Mesendoderm (in vitro differentiated cells): ENCODE measurements at regions not wholly inside any gene's neighbourhood (a gene's known extent, or its start where the extent isn't known, plus 50 kb on each side); places are given as distances from the start of the nearest gene placed in this dataset.
A peak's percentile ranks its signal among the peaks of the same experiment; 100 is the strongest.

ENCODE experiments used
- DNase-seq: peaks from one replicate; pipeline ENCODE4 v3.0.0; 2013
- H2AK5ac ChIP-seq: 2 replicates; pipeline ENCODE4 v1.6.1; 2013; ENCODE audit warnings: low read length, inconsistent platforms
- H2BK120ac ChIP-seq: 2 replicates; pipeline ENCODE4 v1.6.1; 2013; ENCODE audit warnings: low read depth, mild to moderate bottlenecking, low read length, moderate library complexity, mixed read lengths
- H2BK15ac ChIP-seq: replicated peaks from 2 replicates; pipeline ENCODE4 v1.6.1; 2013; ENCODE audit warnings: low read depth, mild to moderate bottlenecking, moderate library complexity
- H2BK5ac ChIP-seq: 2 replicates; pipeline ENCODE4 v1.6.1; 2013; ENCODE audit warnings: low read length, inconsistent platforms
- H3K18ac ChIP-seq: 2 replicates; pipeline ENCODE4 v1.6.1; 2013; ENCODE audit warnings: mild to moderate bottlenecking, low read length, mixed read lengths
- H3K23ac ChIP-seq: one replicate; pipeline ENCODE4 v1.6.1; 2013; ENCODE audit warnings: low read length
- H3K27ac ChIP-seq: 2 replicates; pipeline ENCODE4 v1.5.1; 2013; ENCODE audit warnings: low read depth, mild to moderate bottlenecking, inconsistent platforms, low read length, moderate library complexity
- H3K27me3 ChIP-seq: 2 replicates; pipeline ENCODE4 v1.6.1; 2013; ENCODE audit warnings: low read length, control low read depth, mild to moderate bottlenecking, inconsistent platforms; ENCODE audit not compliant: insufficient read depth, poor library complexity
- H3K36me3 ChIP-seq: 2 replicates; pipeline ENCODE4 v1.6.1; 2013; ENCODE audit warnings: low read length, inconsistent platforms; ENCODE audit not compliant: control insufficient read depth, insufficient read depth
- H3K4ac ChIP-seq: one replicate; pipeline ENCODE4 v1.6.1; 2013; ENCODE audit warnings: low read depth, mild to moderate bottlenecking, low read length, moderate library complexity
- H3K4me1 ChIP-seq: 2 replicates; pipeline ENCODE4 v1.6.1; 2013; ENCODE audit warnings: low read depth, low read length, inconsistent platforms; ENCODE audit not compliant: control insufficient read depth
- H3K4me2 ChIP-seq: 2 replicates; pipeline ENCODE4 v1.6.1; 2013; ENCODE audit warnings: low read length
- H3K4me3 ChIP-seq: 2 replicates; pipeline ENCODE4 v1.5.1; 2013; ENCODE audit warnings: mild to moderate bottlenecking, low read length
- H3K56ac ChIP-seq: one replicate; pipeline ENCODE4 v1.6.1; 2013; ENCODE audit warnings: low read length
- H3K79me1 ChIP-seq: 2 replicates; pipeline ENCODE4 v1.6.1; 2013; ENCODE audit warnings: low read length, inconsistent platforms
- H3K79me2 ChIP-seq: 2 replicates; pipeline ENCODE4 v1.6.1; 2013; ENCODE audit warnings: mild to moderate bottlenecking, low read length; ENCODE audit not compliant: control insufficient read depth, insufficient read depth
- H3K9ac ChIP-seq: 2 replicates; pipeline ENCODE4 v1.6.1; 2013; ENCODE audit warnings: low read length, inconsistent platforms
- H4K5ac ChIP-seq: one replicate; pipeline ENCODE4 v1.6.1; 2013; ENCODE audit warnings: low read length
- H4K8ac ChIP-seq: one replicate; pipeline ENCODE4 v1.6.1; 2013; ENCODE audit warnings: low read depth, mild to moderate bottlenecking, control low read depth, low read length, moderate library complexity
- WGBS: extraction: QIAGEN DNeasy Blood & Tissue Kit; methylation state at CpG from one replicate; pipeline ENCODE4 v1.1.7; 2013; ENCODE audit warnings: low lambda C conversion rate, missing lambda C conversion rate; ENCODE audit not compliant: insufficient coverage; ENCODE audit errors: extremely low coverage; 5-methylcytosine and 5-hydroxymethylcytosine counted together

- peak; percentile 72 for DNase-seq
Measured at GRCh38 chr2:226031647-226032501, 632.4 kb downstream of the NYAP2 start.

GRCh38 chr2:226030788-226031646 lies 631.5 kb downstream of the NYAP2 start:
- Histone ChIP-seq H3K18ac (peak overlapping the region; percentile 75), H2BK15ac (peak overlapping the region; percentile 36), H2BK5ac (peak overlapping the region; percentile 83), H3K4me3 (peak overlapping the region; percentile 15), H3K79me2 (no peaks in the 10 kb centered on the region), H3K4me2 (peak overlapping the region; percentile 48), H3K9ac (peak overlapping the region; percentile 8), H3K4ac (peak overlapping the region; percentile 78), H3K27ac (peak overlapping the region; percentile 62), H4K5ac (no peak overlapping the region), H3K23ac (no peak overlapping the region), H3K79me1 (no peaks in the 10 kb centered on the region), H2AK5ac (no peak overlapping the region), H3K56ac (peak overlapping the region; percentile 90), H3K27me3 (no peaks in the 10 kb centered on the region), H3K4me1 (peaks cover 6% of the 10 kb centered on the region), H3K36me3 (no peaks in the 10 kb centered on the region), H2BK120ac (no peak overlapping the region), H4K8ac (no peak overlapping the region)
- WGBS = no CpG with 5 or more reads among the region's 34 CpGs
- peak; percentile 97 for DNase-seq

More at GRCh38 chr2:226031647-226032501, 632.4 kb downstream of the NYAP2 start:
- H3K9ac ChIP-seq = peak overlapping the region; percentile 8
- H3K4me3 ChIP-seq = no peak overlapping the region
- H3K4me1 ChIP-seq = peaks cover 6% of the 10 kb centered on the region
- H3K4ac ChIP-seq = no peak overlapping the region
- H2AK5ac ChIP-seq = no peak overlapping the region
- no peaks in the 10 kb centered on the region for H3K36me3 ChIP-seq
- H4K8ac ChIP-seq = no peak overlapping the region
- peak overlapping the region; percentile 90 for H3K56ac ChIP-seq
- H3K79me1 ChIP-seq = no peaks in the 10 kb centered on the region
- no peaks in the 10 kb centered on the region for H3K79me2 ChIP-seq
- peak overlapping the region; percentile 62 for H3K27ac ChIP-seq
- no peak overlapping the region for H2BK5ac ChIP-seq
- no peak overlapping the region for H3K23ac ChIP-seq
- H4K5ac ChIP-seq = no peak overlapping the region
- no peak overlapping the region for H2BK15ac ChIP-seq
- H3K18ac ChIP-seq = peak overlapping the region; percentile 97
- H2BK120ac ChIP-seq = peak overlapping the region; percentile 82
- H3K4me2 ChIP-seq = peak overlapping the region; percentile 16
- no peaks in the 10 kb centered on the region for H3K27me3 ChIP-seq
- no CpG with 5 or more reads among the region's 6 CpGs for WGBS

GRCh38 chr2:226030369-226030768 lies 630.9 kb downstream of the NYAP2 start:
- Histone ChIP-seq H3K36me3 (no peaks in the 10 kb centered on the region), H2AK5ac (no peak overlapping the region), H3K23ac (no peak overlapping the region), H2BK15ac (peak overlapping the region; percentile 36), H3K18ac (peak overlapping the region; percentile 75), H4K8ac (no peak overlapping the region), H3K4me3 (no peak overlapping the region), H3K79me2 (no peaks in the 10 kb centered on the region), H3K4ac (peak overlapping the region; percentile 78), H2BK5ac (no peak overlapping the region), H3K27ac (peak overlapping the region; percentile 62), H2BK120ac (no peak overlapping the region), H3K9ac (no peak overlapping the region), H4K5ac (no peak overlapping the region), H3K56ac (peak overlapping the region; percentile 90), H3K4me1 (peaks cover 6% of the 10 kb centered on the region), H3K27me3 (no peaks in the 10 kb centered on the region), H3K79me1 (no peaks in the 10 kb centered on the region), H3K4me2 (peak overlapping the region; percentile 48)
- WGBS = no CpG with 5 or more reads among the region's 8 CpGs
- DNase-seq = peak; percentile 48

DNA sequence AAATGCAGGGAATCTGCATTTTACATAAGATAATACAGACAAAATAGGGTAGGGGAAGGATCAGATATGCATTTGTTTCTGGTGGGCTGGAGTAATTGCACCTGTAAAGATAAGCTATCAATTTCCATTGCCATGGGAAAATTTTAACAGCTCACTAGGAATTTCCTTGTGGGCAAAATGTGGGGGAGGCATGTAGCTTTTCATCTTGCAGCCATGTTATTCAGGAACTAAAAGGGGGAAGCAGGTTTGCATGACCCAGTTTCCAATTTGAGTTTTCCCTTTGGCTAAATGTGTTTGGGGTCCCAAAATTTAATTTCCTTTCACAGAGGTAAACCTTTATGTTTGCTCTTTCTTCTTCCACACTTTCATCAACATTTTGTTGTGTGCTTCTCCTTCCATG lies 624.4 kb downstream of the NYAP2 start:
- DNase-seq = peak; percentile 12
- Histone ChIP-seq H3K4me2 (no peak overlapping the region), H3K23ac (no peak overlapping the region), H4K5ac (no peak overlapping the region), H3K4me1 (no peaks in the 10 kb centered on the region), H3K79me2 (no peaks in the 10 kb centered on the region), H3K56ac (no peak overlapping the region), H4K8ac (no peak overlapping the region), H3K4me3 (no peak overlapping the region), H2AK5ac (no peak overlapping the region), H3K79me1 (no peaks in the 10 kb centered on the region), H3K4ac (no peak overlapping the region), H2BK120ac (no peak overlapping the region), H2BK5ac (no peak overlapping the region), H3K27ac (no peak overlapping the region), H3K9ac (no peak overlapping the region), H3K36me3 (no peaks in the 10 kb centered on the region), H3K18ac (peak overlapping the region; percentile 60), H3K27me3 (no peaks in the 10 kb centered on the region), H2BK15ac (no peak overlapping the region)

DNA sequence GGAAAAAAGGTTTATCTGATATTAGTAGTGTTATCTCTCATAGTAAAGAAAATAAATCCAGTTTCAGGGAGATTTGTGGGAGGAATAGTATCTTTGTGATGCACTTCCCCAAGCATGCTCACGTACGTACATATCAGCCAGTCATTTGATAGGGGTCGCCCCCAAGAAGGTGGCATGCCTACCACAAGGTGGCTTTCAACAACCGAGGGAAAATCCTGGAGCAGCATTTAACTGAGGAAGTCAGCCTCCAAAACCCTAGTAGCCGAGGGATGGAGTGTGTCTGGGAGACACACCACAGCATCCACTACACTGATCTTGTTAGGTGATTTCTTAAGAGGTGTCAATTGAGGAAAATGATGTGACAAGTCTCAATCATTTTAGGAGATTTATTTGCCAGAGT lies 623.9 kb downstream of the NYAP2 start:
- Histone ChIP-seq H4K8ac (no peak overlapping the region), H3K4me1 (no peaks in the 10 kb centered on the region), H3K4me3 (no peak overlapping the region), H4K5ac (no peak overlapping the region), H2BK5ac (no peak overlapping the region), H3K27ac (no peak overlapping the region), H3K36me3 (no peaks in the 10 kb centered on the region), H3K79me2 (no peaks in the 10 kb centered on the region), H3K56ac (no peak overlapping the region), H3K79me1 (no peaks in the 10 kb centered on the region), H3K18ac (no peak overlapping the region), H3K4me2 (no peak overlapping the region), H2AK5ac (no peak overlapping the region), H3K4ac (no peak overlapping the region), H3K27me3 (no peaks in the 10 kb centered on the region), H3K23ac (no peak overlapping the region), H2BK15ac (no peak overlapping the region), H3K9ac (no peak overlapping the region), H2BK120ac (no peak overlapping the region)
- WGBS = no CpG with 5 or more reads among the region's 5 CpGs
- DNase-seq = peak; percentile 84
